A673 (cell line): ENCODE measurements at regions not wholly inside any gene's neighbourhood (a gene's known extent, or its start where the extent isn't known, plus 50 kb on each side); places are given as distances from the start of the nearest gene placed in this dataset.

Experiments
- CTCF ChIP-seq: fragments of 300-800, 200-600 bp; sonication (generic); conservative IDR thresholded peaks from 2 replicates; pipeline ENCODE4 v1.5.1; 2017; ENCODE audit warnings: low read depth, mild to moderate bottlenecking, antibody characterized with exemption, low read length, moderate library complexity, mixed read lengths
- EZH2 ChIP-seq: fragments of 200-600 bp; sonication (generic); IDR thresholded peaks from 2 replicates; pipeline ENCODE4 v1.6.1; 2017; ENCODE audit warnings: borderline replicate concordance, low read depth, mild to moderate bottlenecking, mixed read lengths, antibody characterized with exemption, low read length; ENCODE audit not compliant: poor library complexity, severe bottlenecking

GRCh38 chr12:77572371-77572770, 258.3 kb upstream of the NAV3 start:
- no peak for TF ChIP-seq CTCF
- no peak for TF ChIP-seq EZH2
